ENCODE measurements at regions not wholly inside any gene's neighbourhood (a gene's known extent, or its start where the extent isn't known, plus 50 kb on each side); places are given as distances from the start of the nearest gene placed in this dataset.

GRCh38 chr14:44170101-44170500 is 337.0 kb downstream of the FSCB start:
- TF ChIP-seq, protein P1, sequence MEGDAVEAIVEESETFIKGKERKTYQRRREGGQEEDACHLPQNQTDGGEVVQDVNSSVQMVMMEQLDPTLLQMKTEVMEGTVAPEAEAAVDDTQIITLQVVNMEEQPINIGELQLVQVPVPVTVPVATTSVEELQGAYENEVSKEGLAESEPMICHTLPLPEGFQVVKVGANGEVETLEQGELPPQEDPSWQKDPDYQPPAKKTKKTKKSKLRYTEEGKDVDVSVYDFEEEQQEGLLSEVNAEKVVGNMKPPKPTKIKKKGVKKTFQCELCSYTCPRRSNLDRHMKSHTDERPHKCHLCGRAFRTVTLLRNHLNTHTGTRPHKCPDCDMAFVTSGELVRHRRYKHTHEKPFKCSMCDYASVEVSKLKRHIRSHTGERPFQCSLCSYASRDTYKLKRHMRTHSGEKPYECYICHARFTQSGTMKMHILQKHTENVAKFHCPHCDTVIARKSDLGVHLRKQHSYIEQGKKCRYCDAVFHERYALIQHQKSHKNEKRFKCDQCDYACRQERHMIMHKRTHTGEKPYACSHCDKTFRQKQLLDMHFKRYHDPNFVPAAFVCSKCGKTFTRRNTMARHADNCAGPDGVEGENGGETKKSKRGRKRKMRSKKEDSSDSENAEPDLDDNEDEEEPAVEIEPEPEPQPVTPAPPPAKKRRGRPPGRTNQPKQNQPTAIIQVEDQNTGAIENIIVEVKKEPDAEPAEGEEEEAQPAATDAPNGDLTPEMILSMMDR (conservative IDR thresholded peaks at IDR 0.05; ENCODE audit: low read depth in 2 of 2) = no peak
- TF ChIP-seq EZH2 (IDR thresholded peaks at IDR 0.05; ENCODE audit: low read depth, unreplicated experiment) (no peak), ZNF462 (CRISPR knock-in tag; IDR thresholded peaks at IDR 0.05) (no peak), POLR2AphosphoS5 (IDR thresholded peaks at IDR 0.05; ENCODE audit: low read depth) (no peak), REST (IDR thresholded peaks at IDR 0.05; ENCODE audit: unreplicated experiment) (no peak), CREB1 (CRISPR knock-in tag; IDR thresholded peaks at IDR 0.05; ENCODE audit: low read depth) (no peak), ZNF331 (CRISPR knock-in tag; IDR thresholded peaks at IDR 0.05; ENCODE audit: low read depth) (no peak), JUNB (IDR thresholded peaks at IDR 0.05; ENCODE audit: unreplicated experiment) (no peak), EZH2phosphoT487 (IDR thresholded peaks at IDR 0.05; ENCODE audit: unreplicated experiment) (no peak), NANOG (IDR thresholded peaks at IDR 0.05; ENCODE audit: borderline replicate concordance) (no peak), ETS1 (IDR thresholded peaks at IDR 0.05) (no peak), ZNF114 (CRISPR knock-in tag; IDR thresholded peaks at IDR 0.05) (no peak), STAT1 (IDR thresholded peaks at IDR 0.05; ENCODE audit: unreplicated experiment) (no peak)

Measured in GM23338 (cell line).